AG04450 (cell line): ENCODE measurements at regions not wholly inside any gene's neighbourhood (a gene's known extent, or its start where the extent isn't known, plus 50 kb on each side); places are given as distances from the start of the nearest gene placed in this dataset.
"Not testable (repeated sequence)": the region's sequence is repeated elsewhere in the genome, so short reads cannot be mapped to it uniquely, and the experiment has no call there.

Experiments
- CTCF ChIA-PET: fragments of 300-600, 350-600 bp; formaldehyde crosslinking; extraction: SDS; loops from one replicate; lab custom pipeline; 2022; ENCODE audit warnings: antibody characterized with exemption, inconsistent platforms; lab: Charles Lee
- POLR2A ChIA-PET: fragments of 350-600 bp; formaldehyde crosslinking; extraction: SDS; loops from one replicate; lab custom pipeline; 2021; ENCODE audit warnings: antibody characterized with exemption, inconsistent platforms; lab: Yijun Ruan, JAX
- DNase-seq: peaks from one replicate; pipeline ENCODE4 v3.0.0-alpha.2; 2011; ENCODE audit warnings: low read depth, low spot score
- H3K27ac ChIP-seq: one replicate; pipeline ENCODE4 v1.5.1; 2012; ENCODE audit warnings: low read depth, low read length, control low read depth
- H3K27me3 ChIP-seq: one replicate; pipeline ENCODE4 v1.6.0; 2012; ENCODE audit warnings: low read length; ENCODE audit not compliant: control insufficient read depth, insufficient read depth
- H3K4me3 ChIP-seq: 2 replicates; pipeline ENCODE4 v1.5.1; 2011; ENCODE audit warnings: mild to moderate bottlenecking, low read depth, low read length, control low read depth
- H3K9me3 ChIP-seq: 2 replicates; pipeline ENCODE4 v1.5.1; 2012; ENCODE audit warnings: low read length; ENCODE audit not compliant: control insufficient read depth, insufficient read depth
- CTCF ChIP-seq: IDR thresholded peaks from 2 replicates; pipeline ENCODE4 v1.5.1; 2011; ENCODE audit warnings: low read depth, low read length, control low read depth, inconsistent platforms

GRCh38 chrX:124771292-124771691, 424.9 kb downstream of the SH2D1A start:
- DNase-seq: no peak
- Histone ChIP-seq H3K27ac (no peak overlapping the region), H3K9me3 (no peaks in the 10 kb centered on the region), H3K4me3 (no peak overlapping the region), H3K27me3 (no peaks in the 10 kb centered on the region)
- ChIA-PET CTCF (interaction anchor here (0.6 kb wide), 1 partner anchor 429 kb away, joined by 6 read pairs; no protein-coding TSS in a partner anchor), POLR2A (no interaction called here)
- TF ChIP-seq CTCF: no peak

GRCh38 chrX:124788253-124788652, 441.9 kb downstream of the SH2D1A start:
- DNase-seq, POLR2A ChIA-PET, H3K9me3 ChIP-seq, H3K4me3 ChIP-seq, H3K27ac ChIP-seq, CTCF ChIA-PET, H3K27me3 ChIP-seq: not testable (repeated sequence)

- H3K27ac ChIP-seq, H3K27me3 ChIP-seq, DNase-seq, POLR2A ChIA-PET, H3K9me3 ChIP-seq, H3K4me3 ChIP-seq, CTCF ChIA-PET: not testable (repeated sequence)
These were observed 443.5 kb downstream of the SH2D1A start for GRCh38 chrX:124789874-124790273.

- Histone ChIP-seq H3K4me3 (no peak overlapping the region), H3K27ac (no peak overlapping the region), H3K9me3 (no peaks in the 10 kb centered on the region), H3K27me3 (no peaks in the 10 kb centered on the region)
- POLR2A ChIA-PET: no interaction called here
- TF ChIP-seq CTCF: no peak
- DNase-seq: no peak
- CTCF ChIA-PET: no interaction called here
These were observed 445.2 kb downstream of the SH2D1A start for GRCh38 chrX:124791492-124792095.

GRCh38 chrX:124796989-124797388, 450.6 kb downstream of the SH2D1A start:
- no peak overlapping the region for H3K4me3 ChIP-seq
- no peak for DNase-seq
- H3K27me3 ChIP-seq: no peaks in the 10 kb centered on the region
- no peak overlapping the region for H3K27ac ChIP-seq
- CTCF ChIA-PET: no interaction called here
- POLR2A ChIA-PET: no interaction called here
- no peak for TF ChIP-seq CTCF
- H3K9me3 ChIP-seq: no peaks in the 10 kb centered on the region

GRCh38 chrX:124804962-124805361, 458.6 kb downstream of the SH2D1A start:
- no peak overlapping the region for H3K27ac ChIP-seq
- POLR2A ChIA-PET: no interaction called here
- TF ChIP-seq CTCF: no peak
- H3K4me3 ChIP-seq: no peak overlapping the region
- H3K9me3 ChIP-seq: peaks cover 6% of the 10 kb centered on the region; the same call in 1 of the 2 replicates
- CTCF ChIA-PET: no interaction called here
- no peaks in the 10 kb centered on the region for H3K27me3 ChIP-seq
- no peak for DNase-seq
